Activated B cell treated with CpG ODN at 0.5 μM for 24 hours (primary cell): ENCODE measurements at regions not wholly inside any gene's neighbourhood (a gene's known extent, or its start where the extent isn't known, plus 50 kb on each side); places are given as distances from the start of the nearest gene placed in this dataset.

ENCODE experiments used
- ATAC-seq: fragments of 200-7000 bp; cut with Tn5 transposase; one replicate; pipeline ENCODE4 v1.10.0; 2021; ENCODE audit warnings: low read depth, mild to moderate bottlenecking, moderate library complexity
- CTCF ChIA-PET: fragments of 350-600 bp; sonication (Branson Sonifier 250); formaldehyde crosslinking; loops from one replicate; lab custom pipeline; 2021; ENCODE audit warnings: antibody characterized with exemption; lab: Charles Lee
- POLR2A ChIA-PET: fragments of 350-600 bp; sonication (Branson Sonifier 250); formaldehyde crosslinking; loops from one replicate; lab custom pipeline; 2021; ENCODE audit warnings: antibody characterized with exemption; lab: Charles Lee
- DNase-seq: peaks from one replicate; pipeline ENCODE4 v3.0.0; 2022
- H3K27ac Mint-ChIP-seq: one replicate; pipeline ENCODE4 v1.8.0; 2020; ENCODE audit warnings: mixed read lengths
- H3K27me3 Mint-ChIP-seq: one replicate; pipeline ENCODE4 v1.8.0; 2021; ENCODE audit warnings: mixed read lengths
- H3K36me3 Mint-ChIP-seq: one replicate; pipeline ENCODE4 v1.8.0; 2021; ENCODE audit warnings: low read depth, mixed read lengths
- H3K4me1 Mint-ChIP-seq: one replicate; pipeline ENCODE4 v1.8.0; 2021; ENCODE audit warnings: mixed read lengths
- H3K4me3 Mint-ChIP-seq: one replicate; pipeline ENCODE4 v1.8.0; 2020; ENCODE audit warnings: mild to moderate bottlenecking, mixed read lengths
- H3K9me3 Mint-ChIP-seq: one replicate; pipeline ENCODE4 v1.8.0; 2020; ENCODE audit warnings: mixed read lengths
- intact Hi-C: fragments of 100-400 bp; cut with micrococcal nuclease; formaldehyde crosslinking; loops from one replicate; pipeline ENCODE4 v1.15.1; 2024
- TF ChIP-seq, protein P1 (sequence below): fragments of 200-600 bp; IDR thresholded peaks from one replicate; pipeline ENCODE4 v1.8.0; 2022; ENCODE audit warnings: antibody characterized with exemption, mild to moderate bottlenecking

DNA sequence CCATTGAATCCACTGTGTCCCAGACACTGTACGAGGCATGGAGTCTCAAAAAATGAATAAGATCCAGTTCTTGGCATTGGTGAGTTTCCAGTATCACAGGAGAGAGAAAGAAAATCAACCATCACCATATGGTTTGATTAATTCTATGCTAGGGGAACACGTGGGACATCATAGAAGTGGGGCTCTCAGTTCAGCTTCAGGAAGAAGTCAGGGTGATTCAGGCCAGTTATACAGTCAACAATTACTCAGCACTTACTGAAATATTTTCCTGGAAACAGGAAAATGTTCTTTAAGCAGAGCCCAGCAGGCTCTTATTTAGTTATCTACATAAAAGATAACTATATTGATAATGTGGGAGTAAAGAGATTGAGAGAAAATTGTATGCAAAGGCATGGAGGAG is 407.2 kb downstream of the NOVA1 start:
- no peak for ATAC-seq
- TF ChIP-seq, protein P1, sequence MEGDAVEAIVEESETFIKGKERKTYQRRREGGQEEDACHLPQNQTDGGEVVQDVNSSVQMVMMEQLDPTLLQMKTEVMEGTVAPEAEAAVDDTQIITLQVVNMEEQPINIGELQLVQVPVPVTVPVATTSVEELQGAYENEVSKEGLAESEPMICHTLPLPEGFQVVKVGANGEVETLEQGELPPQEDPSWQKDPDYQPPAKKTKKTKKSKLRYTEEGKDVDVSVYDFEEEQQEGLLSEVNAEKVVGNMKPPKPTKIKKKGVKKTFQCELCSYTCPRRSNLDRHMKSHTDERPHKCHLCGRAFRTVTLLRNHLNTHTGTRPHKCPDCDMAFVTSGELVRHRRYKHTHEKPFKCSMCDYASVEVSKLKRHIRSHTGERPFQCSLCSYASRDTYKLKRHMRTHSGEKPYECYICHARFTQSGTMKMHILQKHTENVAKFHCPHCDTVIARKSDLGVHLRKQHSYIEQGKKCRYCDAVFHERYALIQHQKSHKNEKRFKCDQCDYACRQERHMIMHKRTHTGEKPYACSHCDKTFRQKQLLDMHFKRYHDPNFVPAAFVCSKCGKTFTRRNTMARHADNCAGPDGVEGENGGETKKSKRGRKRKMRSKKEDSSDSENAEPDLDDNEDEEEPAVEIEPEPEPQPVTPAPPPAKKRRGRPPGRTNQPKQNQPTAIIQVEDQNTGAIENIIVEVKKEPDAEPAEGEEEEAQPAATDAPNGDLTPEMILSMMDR: no peak
- CTCF ChIA-PET: no interaction called here
- Mint-ChIP-seq H3K4me1 (no peaks in the 10 kb centered on the region), H3K36me3 (no peaks in the 10 kb centered on the region), H3K27ac (no peak overlapping the region), H3K9me3 (peaks cover 12% of the 10 kb centered on the region), H3K4me3 (no peak overlapping the region), H3K27me3 (no peaks in the 10 kb centered on the region)
- intact Hi-C loops: no loop called here
- POLR2A ChIA-PET: no interaction called here
- DNase-seq: no peak

DNA sequence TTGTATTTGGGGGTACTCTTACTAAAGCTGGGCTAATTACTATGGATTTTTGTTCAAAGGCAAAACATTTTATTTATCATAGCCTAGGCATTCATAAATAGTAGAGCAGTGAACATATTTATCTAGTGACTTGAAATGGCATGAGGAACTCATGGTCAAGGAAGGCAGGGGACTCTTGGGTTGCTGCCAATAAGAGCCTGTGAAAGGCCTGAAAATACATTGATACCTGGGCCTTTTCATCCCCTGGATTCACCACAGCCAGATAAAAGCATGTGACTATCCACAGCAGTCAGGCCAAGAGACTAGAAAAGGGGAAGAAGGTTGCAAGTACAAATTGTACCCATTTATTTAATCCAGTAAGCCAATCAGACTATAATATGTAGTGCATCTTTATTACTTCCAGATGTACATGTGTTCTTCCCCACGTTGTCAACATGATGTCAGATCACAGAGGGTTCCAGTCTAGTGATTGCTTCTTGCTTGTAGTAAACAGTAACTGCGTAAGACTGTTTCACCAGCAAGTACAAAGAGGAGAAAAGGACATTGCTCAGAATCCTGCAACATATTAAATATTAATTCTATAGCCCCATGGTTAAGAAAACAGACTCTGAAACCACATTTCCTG is 409.7 kb downstream of the NOVA1 start:
- H3K4me3 Mint-ChIP-seq: no peak overlapping the region
- no peaks in the 10 kb centered on the region for H3K4me1 Mint-ChIP-seq
- ChIA-PET CTCF (no interaction called here), POLR2A (no interaction called here)
- intact Hi-C loops: no loop called here
- no peak for DNase-seq
- no peak overlapping the region for H3K27ac Mint-ChIP-seq
- H3K36me3 Mint-ChIP-seq: no peaks in the 10 kb centered on the region
- ATAC-seq: no peak
- no peaks in the 10 kb centered on the region for H3K27me3 Mint-ChIP-seq
- H3K9me3 Mint-ChIP-seq: peaks cover 9% of the 10 kb centered on the region
- TF ChIP-seq, protein P1: no peak

DNA sequence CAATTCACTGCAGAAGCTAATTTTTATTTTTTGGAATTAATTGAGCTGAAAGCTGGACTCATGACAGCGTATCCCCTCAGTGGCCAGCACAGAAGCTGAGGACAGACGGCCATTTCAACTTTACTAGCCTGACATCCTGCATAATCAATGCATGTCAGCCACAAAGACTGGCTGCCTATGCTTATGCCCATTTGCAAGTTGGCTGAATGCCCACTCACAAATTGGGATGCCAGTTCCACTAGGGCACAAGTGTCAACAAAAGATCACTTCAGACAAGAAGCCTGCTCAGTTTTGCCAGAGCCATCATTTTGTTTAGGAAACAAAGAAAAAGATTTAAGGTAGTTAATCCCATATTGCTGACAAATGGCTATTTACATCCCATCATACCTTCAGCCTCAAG is 417.6 kb downstream of the NOVA1 start:
- Mint-ChIP-seq H3K27ac (no peak overlapping the region), H3K36me3 (no peaks in the 10 kb centered on the region), H3K27me3 (no peaks in the 10 kb centered on the region), H3K4me3 (no peak overlapping the region), H3K4me1 (no peaks in the 10 kb centered on the region), H3K9me3 (peaks cover 3% of the 10 kb centered on the region)
- ATAC-seq (no peak), DNase-seq (no peak)
- intact Hi-C loops: no loop called here
- POLR2A ChIA-PET: no interaction called here
- TF ChIP-seq, protein P1: no peak
- CTCF ChIA-PET: no interaction called here

DNA sequence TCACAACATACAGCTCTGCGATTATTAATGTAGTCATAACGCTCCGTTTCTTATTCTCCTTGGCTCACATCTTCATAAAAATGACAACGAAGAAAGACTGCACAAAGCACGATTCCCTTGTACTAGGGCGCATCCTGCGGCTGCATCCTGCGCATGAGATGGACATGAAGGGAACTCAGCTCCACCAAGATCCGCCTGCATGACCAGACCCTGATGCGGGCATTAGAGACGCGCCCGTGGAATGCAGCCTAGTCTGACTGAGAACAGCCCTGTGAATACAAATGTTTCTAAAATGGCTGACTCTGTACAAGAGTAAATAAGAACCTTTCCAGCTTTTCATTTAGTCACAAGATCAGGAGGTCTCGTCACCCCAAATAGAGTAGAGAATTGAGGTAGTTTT is 422.2 kb downstream of the NOVA1 start:
- TF ChIP-seq, protein P1: no peak
- ATAC-seq (no peak), DNase-seq (no peak)
- Mint-ChIP-seq H3K36me3 (no peaks in the 10 kb centered on the region), H3K4me3 (no peak overlapping the region), H3K4me1 (no peaks in the 10 kb centered on the region), H3K9me3 (peaks cover 4% of the 10 kb centered on the region), H3K27me3 (no peaks in the 10 kb centered on the region), H3K27ac (no peak overlapping the region)
- POLR2A ChIA-PET: no interaction called here
- intact Hi-C loops: no loop called here
- CTCF ChIA-PET: no interaction called here

DNA sequence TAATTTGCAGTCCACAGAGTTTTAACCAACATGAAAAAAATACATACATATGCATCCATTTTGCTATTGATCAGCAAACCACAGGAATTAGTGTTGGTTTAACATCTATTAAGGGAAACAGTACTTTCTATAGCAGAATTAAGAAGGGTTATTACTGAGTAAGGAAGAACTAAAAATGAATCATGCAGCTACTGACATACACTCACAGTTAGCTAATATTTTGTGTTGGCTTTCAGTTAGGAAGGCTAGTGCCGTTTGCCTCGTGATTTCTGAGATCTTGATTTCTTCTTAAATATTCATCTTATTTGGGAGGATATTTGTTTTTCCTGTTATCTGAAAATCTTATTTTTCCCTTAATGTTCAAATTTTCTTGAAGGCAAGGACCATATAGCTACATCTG is 423.4 kb downstream of the NOVA1 start:
- TF ChIP-seq, protein P1: no peak

More for the DNA sequence above, 423.4 kb downstream of the NOVA1 start:
- CTCF ChIA-PET: no interaction called here
- no peaks in the 10 kb centered on the region for H3K4me1 Mint-ChIP-seq
- ATAC-seq: no peak
- intact Hi-C loops: no loop called here
- H3K4me3 Mint-ChIP-seq: no peak overlapping the region
- peaks cover 4% of the 10 kb centered on the region for H3K9me3 Mint-ChIP-seq
- no peaks in the 10 kb centered on the region for H3K27me3 Mint-ChIP-seq
- POLR2A ChIA-PET: no interaction called here
- no peaks in the 10 kb centered on the region for H3K36me3 Mint-ChIP-seq
- DNase-seq: no peak
- no peak overlapping the region for H3K27ac Mint-ChIP-seq
